ENCODE measurements at regions not wholly inside any gene's neighbourhood (a gene's known extent, or its start where the extent isn't known, plus 50 kb on each side); places are given as distances from the start of the nearest gene placed in this dataset.

DNA sequence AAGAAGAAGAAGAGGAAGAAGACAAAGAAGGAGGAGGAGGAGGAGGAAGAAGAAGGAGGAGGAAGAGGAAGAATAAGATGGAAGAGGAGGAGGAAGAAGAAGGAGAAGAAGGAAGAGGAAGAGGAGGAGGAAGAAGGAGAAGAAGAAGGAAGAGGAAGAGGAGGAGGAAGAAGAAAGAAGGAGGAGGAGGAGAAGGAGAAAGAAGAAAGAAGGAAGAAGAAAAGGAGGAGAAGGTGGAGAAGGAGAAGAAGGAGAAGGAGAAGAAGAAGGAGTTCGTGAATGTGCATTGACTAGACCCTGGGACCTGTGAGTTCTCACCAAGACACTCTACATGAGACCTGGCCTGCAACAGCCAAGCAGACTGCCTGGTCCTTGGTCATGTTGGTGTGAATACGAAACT is 131.7 kb upstream of the ERRFI1 start:
- TF ChIP-seq, protein P1, sequence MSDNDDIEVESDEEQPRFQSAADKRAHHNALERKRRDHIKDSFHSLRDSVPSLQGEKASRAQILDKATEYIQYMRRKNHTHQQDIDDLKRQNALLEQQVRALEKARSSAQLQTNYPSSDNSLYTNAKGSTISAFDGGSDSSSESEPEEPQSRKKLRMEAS (IDR thresholded peaks at IDR 0.05): no peak
- TF ChIP-seq, protein P2, sequence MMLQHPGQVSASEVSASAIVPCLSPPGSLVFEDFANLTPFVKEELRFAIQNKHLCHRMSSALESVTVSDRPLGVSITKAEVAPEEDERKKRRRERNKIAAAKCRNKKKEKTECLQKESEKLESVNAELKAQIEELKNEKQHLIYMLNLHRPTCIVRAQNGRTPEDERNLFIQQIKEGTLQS (IDR thresholded peaks at IDR 0.05): no peak
- Histone ChIP-seq H3K27me3 (ENCODE audit: control insufficient read depth in 4 of 4, insufficient read depth in 4 of 4, low read length in 3 of 4) (no peaks in the 10 kb centered on the region), H3K4me3 (ENCODE audit: low read depth in 1 of 3, low read length in 3 of 3) (no peak overlapping the region), H3K36me3 (ENCODE audit: control insufficient read depth in 4 of 4, insufficient read depth in 3 of 4, low read depth in 1 of 4, low read length in 3 of 4) (no peaks in the 10 kb centered on the region), H3K9me3 (ENCODE audit: control insufficient read depth in 4 of 4, low read length in 3 of 4) (peaks cover 0 to 3% (median 0%) of the 10 kb centered on the region in 4 donors), H3K4me1 (ENCODE audit: control insufficient read depth in 4 of 4, insufficient read depth in 4 of 4, low read length in 3 of 4) (no peaks in the 10 kb centered on the region), H3K27ac (ENCODE audit: low read depth in 1 of 2, low read length in 2 of 2) (no peak overlapping the region), H3K9ac (ENCODE audit: low read depth in 1 of 2, low read length in 2 of 2) (no peak overlapping the region)
- WGBS: 95% methylated on average over 2 of the region's 2 CpGs
- DNase-seq (ENCODE audit: low spot score): no peak

DNA sequence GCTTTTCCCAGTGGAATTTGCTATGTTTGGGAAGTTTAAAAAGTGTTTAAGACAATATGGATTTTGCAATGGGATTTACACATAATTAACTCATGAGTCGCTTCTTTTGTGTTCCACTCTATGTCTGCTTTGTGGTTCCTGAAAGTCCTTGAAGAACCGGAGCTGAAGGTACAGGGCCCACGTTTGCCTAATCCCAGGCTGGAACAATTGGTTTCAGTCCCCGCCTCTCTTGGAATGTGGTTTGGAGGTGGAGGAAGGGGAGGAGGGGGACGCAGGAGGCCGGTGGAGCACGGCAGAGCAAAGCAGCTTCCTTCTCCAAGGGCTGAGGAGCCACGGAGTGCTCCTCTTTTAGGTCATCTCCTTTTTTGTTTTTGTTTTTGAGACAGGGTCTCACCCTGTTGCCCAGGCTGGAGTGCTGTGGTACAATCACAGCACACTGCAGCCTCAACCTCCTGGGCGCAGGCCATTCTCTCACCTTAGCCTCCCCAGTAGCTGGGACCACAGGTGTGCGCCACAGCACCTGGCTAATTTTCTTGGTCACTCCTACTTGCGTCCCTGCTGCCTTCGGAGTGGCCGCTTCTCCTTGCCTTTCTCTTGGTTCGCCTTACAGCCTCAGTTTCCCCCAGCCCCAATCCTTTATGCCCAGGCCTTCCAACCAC is 129.5 kb upstream of the ERRFI1 start:
- DNase-seq (ENCODE audit: low spot score): no peak
- no peak for TF ChIP-seq FOXA2 (IDR thresholded peaks at IDR 0.05)
- TF ChIP-seq, protein P2 (IDR thresholded peaks at IDR 0.05): no peak
- TF ChIP-seq NR2F2 (IDR thresholded peaks at IDR 0.05): no peak
- TF ChIP-seq, protein P3, sequence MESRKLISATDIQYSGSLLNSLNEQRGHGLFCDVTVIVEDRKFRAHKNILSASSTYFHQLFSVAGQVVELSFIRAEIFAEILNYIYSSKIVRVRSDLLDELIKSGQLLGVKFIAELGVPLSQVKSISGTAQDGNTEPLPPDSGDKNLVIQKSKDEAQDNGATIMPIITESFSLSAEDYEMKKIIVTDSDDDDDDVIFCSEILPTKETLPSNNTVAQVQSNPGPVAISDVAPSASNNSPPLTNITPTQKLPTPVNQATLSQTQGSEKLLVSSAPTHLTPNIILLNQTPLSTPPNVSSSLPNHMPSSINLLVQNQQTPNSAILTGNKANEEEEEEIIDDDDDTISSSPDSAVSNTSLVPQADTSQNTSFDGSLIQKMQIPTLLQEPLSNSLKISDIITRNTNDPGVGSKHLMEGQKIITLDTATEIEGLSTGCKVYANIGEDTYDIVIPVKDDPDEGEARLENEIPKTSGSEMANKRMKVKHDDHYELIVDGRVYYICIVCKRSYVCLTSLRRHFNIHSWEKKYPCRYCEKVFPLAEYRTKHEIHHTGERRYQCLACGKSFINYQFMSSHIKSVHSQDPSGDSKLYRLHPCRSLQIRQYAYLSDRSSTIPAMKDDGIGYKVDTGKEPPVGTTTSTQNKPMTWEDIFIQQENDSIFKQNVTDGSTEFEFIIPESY (IDR thresholded peaks at IDR 0.05): no peak
- TF ChIP-seq, protein P4, sequence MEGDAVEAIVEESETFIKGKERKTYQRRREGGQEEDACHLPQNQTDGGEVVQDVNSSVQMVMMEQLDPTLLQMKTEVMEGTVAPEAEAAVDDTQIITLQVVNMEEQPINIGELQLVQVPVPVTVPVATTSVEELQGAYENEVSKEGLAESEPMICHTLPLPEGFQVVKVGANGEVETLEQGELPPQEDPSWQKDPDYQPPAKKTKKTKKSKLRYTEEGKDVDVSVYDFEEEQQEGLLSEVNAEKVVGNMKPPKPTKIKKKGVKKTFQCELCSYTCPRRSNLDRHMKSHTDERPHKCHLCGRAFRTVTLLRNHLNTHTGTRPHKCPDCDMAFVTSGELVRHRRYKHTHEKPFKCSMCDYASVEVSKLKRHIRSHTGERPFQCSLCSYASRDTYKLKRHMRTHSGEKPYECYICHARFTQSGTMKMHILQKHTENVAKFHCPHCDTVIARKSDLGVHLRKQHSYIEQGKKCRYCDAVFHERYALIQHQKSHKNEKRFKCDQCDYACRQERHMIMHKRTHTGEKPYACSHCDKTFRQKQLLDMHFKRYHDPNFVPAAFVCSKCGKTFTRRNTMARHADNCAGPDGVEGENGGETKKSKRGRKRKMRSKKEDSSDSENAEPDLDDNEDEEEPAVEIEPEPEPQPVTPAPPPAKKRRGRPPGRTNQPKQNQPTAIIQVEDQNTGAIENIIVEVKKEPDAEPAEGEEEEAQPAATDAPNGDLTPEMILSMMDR (IDR thresholded peaks at IDR 0.05; ENCODE audit: low read depth, low read length, missing input control): no peak
- no peak for TF ChIP-seq YY1 (IDR thresholded peaks at IDR 0.05)
- H3K9ac ChIP-seq (ENCODE audit: low read depth in 1 of 2, low read length in 2 of 2): no peak overlapping the region
- no peak overlapping the region for H3K27ac ChIP-seq (ENCODE audit: low read depth in 1 of 2, low read length in 2 of 2)
- H3K27me3 ChIP-seq (ENCODE audit: control insufficient read depth in 4 of 4, insufficient read depth in 4 of 4, low read length in 3 of 4): no peaks in the 10 kb centered on the region
- no peaks in the 10 kb centered on the region for H3K36me3 ChIP-seq (ENCODE audit: control insufficient read depth in 4 of 4, insufficient read depth in 3 of 4, low read depth in 1 of 4, low read length in 3 of 4)
- no peaks in the 10 kb centered on the region for H3K4me1 ChIP-seq (ENCODE audit: control insufficient read depth in 4 of 4, insufficient read depth in 4 of 4, low read length in 3 of 4)
- H3K9me3 ChIP-seq (ENCODE audit: control insufficient read depth in 4 of 4, low read length in 3 of 4): peaks cover 0 to 3% (median 0%) of the 10 kb centered on the region in 4 donors
- H3K4me3 ChIP-seq (ENCODE audit: low read depth in 1 of 3, low read length in 3 of 3): no peak overlapping the region
- WGBS: 88% methylated on average over 14 of the region's 14 CpGs

DNA sequence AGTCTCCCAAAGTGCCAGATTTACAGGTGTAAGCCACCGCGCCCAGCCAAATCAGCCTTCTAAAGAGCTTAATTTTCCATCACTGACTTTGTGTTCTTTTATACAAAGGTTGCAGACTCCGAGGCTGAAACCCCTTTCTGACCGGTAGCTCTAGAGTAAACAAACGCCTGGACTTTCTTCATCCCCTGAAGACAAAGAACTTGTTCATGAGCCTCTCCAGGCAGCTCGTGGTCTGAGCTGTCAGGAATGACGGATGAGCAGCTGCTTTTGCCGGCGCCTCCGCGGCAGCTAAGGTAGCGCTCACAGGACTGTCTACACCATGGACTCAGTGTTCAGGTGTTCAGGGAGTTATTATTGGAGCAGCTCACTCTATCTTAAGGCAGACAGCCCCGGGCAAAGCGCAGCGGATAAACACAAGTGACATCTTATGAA is 128.5 kb upstream of the ERRFI1 start:
- TF ChIP-seq FOXA1 (IDR thresholded peaks at IDR 0.05) (no peak), RAD21 (IDR thresholded peaks at IDR 0.05) (no peak), HNF4G (IDR thresholded peaks at IDR 0.05) (no peak), SP1 (IDR thresholded peaks at IDR 0.05) (no peak), GABPA (IDR thresholded peaks at IDR 0.05 in 1 of 2, conservative IDR thresholded peaks at IDR 0.05 in 1 of 2) (no peak), FOXA2 (IDR thresholded peaks at IDR 0.05) (no peak), RXRA (IDR thresholded peaks at IDR 0.05) (no peak), EGR1 (IDR thresholded peaks at IDR 0.05; ENCODE audit: low read depth in 2 of 2) (no peak), YY1 (IDR thresholded peaks at IDR 0.05) (no peak), NR2F2 (IDR thresholded peaks at IDR 0.05) (no peak), TAF1 (conservative IDR thresholded peaks at IDR 0.05) (no peak), HNF4A (conservative IDR thresholded peaks at IDR 0.05) (no peak)
- TF ChIP-seq, protein P4 (IDR thresholded peaks at IDR 0.05; ENCODE audit: low read depth, low read length, missing input control): no peak
- TF ChIP-seq, protein P3 (IDR thresholded peaks at IDR 0.05): no peak
- TF ChIP-seq, protein P2 (IDR thresholded peaks at IDR 0.05): no peak
- TF ChIP-seq, protein P1 (IDR thresholded peaks at IDR 0.05): no peak
- Histone ChIP-seq H3K9ac (ENCODE audit: low read depth in 1 of 2, low read length in 2 of 2) (no peak overlapping the region), H3K27me3 (ENCODE audit: control insufficient read depth in 4 of 4, insufficient read depth in 4 of 4, low read length in 3 of 4) (no peaks in the 10 kb centered on the region), H3K4me1 (ENCODE audit: control insufficient read depth in 4 of 4, insufficient read depth in 4 of 4, low read length in 3 of 4) (no peaks in the 10 kb centered on the region), H3K27ac (ENCODE audit: low read depth in 1 of 2, low read length in 2 of 2) (no peak overlapping the region), H3K9me3 (ENCODE audit: control insufficient read depth in 4 of 4, low read length in 3 of 4) (peaks cover 0 to 3% (median 0%) of the 10 kb centered on the region in 4 donors), H3K36me3 (ENCODE audit: control insufficient read depth in 4 of 4, insufficient read depth in 3 of 4, low read depth in 1 of 4, low read length in 3 of 4) (no peaks in the 10 kb centered on the region), H3K4me3 (ENCODE audit: low read depth in 1 of 3, low read length in 3 of 3) (no peak overlapping the region)
- DNase-seq (ENCODE audit: low spot score): no peak
- 62% methylated on average over 15 of the region's 15 CpGs for WGBS
